ENCODE measurements at regions not wholly inside any gene's neighbourhood (a gene's known extent, or its start where the extent isn't known, plus 50 kb on each side); places are given as distances from the start of the nearest gene placed in this dataset.

DNA sequence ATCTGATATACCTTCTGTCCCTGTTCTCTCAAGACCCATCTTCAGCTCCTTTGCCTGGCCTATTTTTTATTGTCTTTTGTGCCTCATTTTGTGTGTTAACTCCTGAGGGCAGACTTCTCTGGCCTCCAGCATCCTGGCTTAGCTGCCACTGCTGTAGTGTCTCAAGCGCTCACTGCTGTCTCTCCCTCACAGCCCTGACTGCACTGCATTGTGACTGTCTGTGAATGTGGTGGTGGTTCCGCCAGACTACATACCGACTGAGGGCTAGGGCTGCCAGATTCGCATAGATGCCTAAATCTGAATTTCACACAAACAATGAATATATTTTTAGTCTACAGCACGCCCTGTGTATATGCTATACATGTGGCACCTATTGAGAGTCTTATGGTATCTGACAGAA lies 1088.9 kb upstream of the TMEM132C start:
- Histone ChIP-seq H3K27ac (ENCODE audit: insufficient read depth, low read depth, low read length) (no peak overlapping the region), H4K20me1 (replicated peaks; ENCODE audit: control insufficient read depth, extremely low read depth, insufficient read depth, low read length) (no peaks in the 10 kb centered on the region), H3K9me3 (replicated peaks; ENCODE audit: control insufficient read depth, insufficient read depth, low read length) (peaks cover 4% of the 10 kb centered on the region), H3K27me3 (ENCODE audit: control insufficient read depth in 2 of 2, insufficient read depth in 2 of 2, low read length in 2 of 2) (no peaks in the 10 kb centered on the region), H3K4me2 (ENCODE audit: insufficient read depth, low read length) (no peak overlapping the region), H3K4me3 (replicated peaks in 1 of 3; ENCODE audit: insufficient read depth in 1 of 3, low read depth in 1 of 3, low read length in 3 of 3) (no peak overlapping the region), H3K36me3 (ENCODE audit: control insufficient read depth in 2 of 2, extremely low read depth in 1 of 2, insufficient read depth in 2 of 2, low read length in 2 of 2) (no peaks in the 10 kb centered on the region), H3K79me2 (ENCODE audit: control insufficient read depth, insufficient read depth, low read length) (no peaks in the 10 kb centered on the region), H3K9me1 (replicated peaks; ENCODE audit: control insufficient read depth, extremely low read depth, insufficient read depth, low read length) (no peaks in the 10 kb centered on the region), H3K4me1 (ENCODE audit: control insufficient read depth, extremely low read depth, insufficient read depth, low read length) (no peaks in the 10 kb centered on the region), H2AFZ (ENCODE audit: low read depth, low read length) (no peak overlapping the region), H3K9ac (replicated peaks; ENCODE audit: extremely low read depth, insufficient read depth, low read length) (no peak overlapping the region)
- FAIRE-seq (no peak), DNase-seq (ENCODE audit: low read depth, low spot score) (no peak)
- BruUV-seq (replicated peaks) = no TSS peak
- POLR2A ChIA-PET = no interaction called here
- dilution Hi-C loops (cut with MboI; ENCODE audit: extremely low pct_ligation_motif_present, low sequenced_read_pairs) = no loop called here
- TF ChIP-seq EZH2 (IDR thresholded peaks at IDR 0.05; ENCODE audit: borderline replicate concordance, low read depth, low read length, severe bottlenecking) = no peak
- no peak for TF ChIP-seq JUN (IDR thresholded peaks at IDR 0.05; ENCODE audit: borderline replicate concordance, insufficient read depth, insufficient read length, low read depth)
- TF ChIP-seq, protein P1, sequence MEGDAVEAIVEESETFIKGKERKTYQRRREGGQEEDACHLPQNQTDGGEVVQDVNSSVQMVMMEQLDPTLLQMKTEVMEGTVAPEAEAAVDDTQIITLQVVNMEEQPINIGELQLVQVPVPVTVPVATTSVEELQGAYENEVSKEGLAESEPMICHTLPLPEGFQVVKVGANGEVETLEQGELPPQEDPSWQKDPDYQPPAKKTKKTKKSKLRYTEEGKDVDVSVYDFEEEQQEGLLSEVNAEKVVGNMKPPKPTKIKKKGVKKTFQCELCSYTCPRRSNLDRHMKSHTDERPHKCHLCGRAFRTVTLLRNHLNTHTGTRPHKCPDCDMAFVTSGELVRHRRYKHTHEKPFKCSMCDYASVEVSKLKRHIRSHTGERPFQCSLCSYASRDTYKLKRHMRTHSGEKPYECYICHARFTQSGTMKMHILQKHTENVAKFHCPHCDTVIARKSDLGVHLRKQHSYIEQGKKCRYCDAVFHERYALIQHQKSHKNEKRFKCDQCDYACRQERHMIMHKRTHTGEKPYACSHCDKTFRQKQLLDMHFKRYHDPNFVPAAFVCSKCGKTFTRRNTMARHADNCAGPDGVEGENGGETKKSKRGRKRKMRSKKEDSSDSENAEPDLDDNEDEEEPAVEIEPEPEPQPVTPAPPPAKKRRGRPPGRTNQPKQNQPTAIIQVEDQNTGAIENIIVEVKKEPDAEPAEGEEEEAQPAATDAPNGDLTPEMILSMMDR (IDR thresholded peaks at IDR 0.05; ENCODE audit: extremely low read depth in 1 of 2, insufficient read depth in 1 of 2, low read depth in 1 of 2, low read length in 2 of 2) = no peak
- TF ChIP-seq FOS (IDR thresholded peaks at IDR 0.05; ENCODE audit: borderline replicate concordance, insufficient read depth, low read length) = no peak
- no peak for TF ChIP-seq MYC (IDR thresholded peaks at IDR 0.05; ENCODE audit: low read depth, low read length)
- no peak for TF ChIP-seq MAX (IDR thresholded peaks at IDR 0.05; ENCODE audit: insufficient read depth, insufficient read length)
- TF ChIP-seq POLR2AphosphoS5 (IDR thresholded peaks at IDR 0.05; ENCODE audit: insufficient read depth, low read depth, low read length) = no peak
- TF ChIP-seq POLR2A (IDR thresholded peaks at IDR 0.05; ENCODE audit: low read depth, low read length) = no peak
- TF ChIP-seq GATA2 (IDR thresholded peaks at IDR 0.05; ENCODE audit: insufficient read depth, insufficient read length, low read depth, low read length) = no peak
- intact Hi-C loops (cut with micrococcal nuclease) = no loop called here
- CTCF ChIA-PET = no interaction called here

Data from endothelial cell of umbilical vein (primary cell).